PFSK-1 (cell line): ENCODE measurements at regions not wholly inside any gene's neighbourhood (a gene's known extent, or its start where the extent isn't known, plus 50 kb on each side); places are given as distances from the start of the nearest gene placed in this dataset.

Source experiments
- FOXP2 ChIP-seq: optimal IDR thresholded peaks from 2 replicates; pipeline ENCODE3; 2011; ENCODE audit warnings: borderline replicate concordance, control low read depth, inconsistent platforms; ENCODE audit not compliant: insufficient read depth; ENCODE audit errors: extremely low read length, extremely low read depth
- POLR2AphosphoS5 ChIP-seq: IDR thresholded peaks from 2 replicates; pipeline ENCODE4 v1.6.1; 2012; ENCODE audit warnings: low read depth, mild to moderate bottlenecking, control low read depth, low read length, moderate library complexity
- REST ChIP-seq, 2 experiments: IDR thresholded peaks; 2 replicates each; pipeline versions ENCODE4 v1.6.1 to v1.8.0; 2011 to 2012; ENCODE audit warnings: low read depth in 2 of 2, low read length in 2 of 2, control low read depth in 1 of 2, inconsistent platforms in 1 of 2, mild to moderate bottlenecking in 1 of 2, moderate library complexity in 1 of 2; ENCODE audit not compliant: insufficient read depth in 1 of 2
- SIN3A ChIP-seq: IDR thresholded peaks from 2 replicates; pipeline ENCODE4 v1.6.1; 2012; ENCODE audit warnings: mild to moderate bottlenecking, low read length, moderate library complexity, borderline replicate concordance; ENCODE audit not compliant: insufficient read depth
- TAF1 ChIP-seq: IDR thresholded peaks from 2 replicates; pipeline ENCODE4 v1.6.1; 2012; ENCODE audit warnings: low read length, control low read depth, borderline replicate concordance; ENCODE audit not compliant: insufficient read depth

GRCh38 chr2:186101616-186102015 is 363.0 kb downstream of the FSIP2 start:
- TF ChIP-seq TAF1 (no peak), REST (IDR thresholded peaks at IDR 0.05; ENCODE audit: insufficient read depth in 1 of 2, low read depth in 2 of 2, low read length in 2 of 2) (no peak), FOXP2 (no peak), SIN3A (no peak), POLR2AphosphoS5 (no peak)

- TF ChIP-seq TAF1 (no peak), REST (IDR thresholded peaks at IDR 0.05; ENCODE audit: insufficient read depth in 1 of 2, low read depth in 2 of 2, low read length in 2 of 2) (no peak), FOXP2 (no peak), SIN3A (no peak), POLR2AphosphoS5 (no peak)
These were observed 364.7 kb downstream of the FSIP2 start for GRCh38 chr2:186103276-186103675.

GRCh38 chr2:186105016-186105724 is 366.6 kb downstream of the FSIP2 start:
- TF ChIP-seq TAF1 (no peak), FOXP2 (no peak), POLR2AphosphoS5 (no peak), REST (IDR thresholded peaks at IDR 0.05; ENCODE audit: insufficient read depth in 1 of 2, low read depth in 2 of 2, low read length in 2 of 2) (no peak), SIN3A (no peak)

- no peak for TF ChIP-seq SIN3A
- TF ChIP-seq POLR2AphosphoS5, result no peak
- TF ChIP-seq REST (IDR thresholded peaks at IDR 0.05; ENCODE audit: insufficient read depth in 1 of 2, low read depth in 2 of 2, low read length in 2 of 2), result no peak
These were observed 369.9 kb downstream of the FSIP2 start for GRCh38 chr2:186108470-186108869.

- TF ChIP-seq FOXP2 (no peak), POLR2AphosphoS5 (no peak), SIN3A (no peak), TAF1 (no peak), REST (IDR thresholded peaks at IDR 0.05; ENCODE audit: insufficient read depth in 1 of 2, low read depth in 2 of 2, low read length in 2 of 2) (no peak)
These were observed 372.8 kb upstream of the ZC3H15 start for GRCh38 chr2:186113284-186113683.
